Stimulated activated CD4-positive, alpha-beta T cell treated with anti-CD3 and anti-CD28 coated beads, Interleukin-4, amount 100 ng/mL, for 1 hour (primary cell): ENCODE measurements at regions not wholly inside any gene's neighbourhood (a gene's known extent, or its start where the extent isn't known, plus 50 kb on each side); places are given as distances from the start of the nearest gene placed in this dataset.
"Not testable (repeated sequence)": the region's sequence is repeated elsewhere in the genome, so short reads cannot be mapped to it uniquely, and the experiment has no call there.

Source experiments
- DNase-seq: peaks from one replicate; pipeline ENCODE4 v3.0.0-alpha.2; 2020

DNA sequence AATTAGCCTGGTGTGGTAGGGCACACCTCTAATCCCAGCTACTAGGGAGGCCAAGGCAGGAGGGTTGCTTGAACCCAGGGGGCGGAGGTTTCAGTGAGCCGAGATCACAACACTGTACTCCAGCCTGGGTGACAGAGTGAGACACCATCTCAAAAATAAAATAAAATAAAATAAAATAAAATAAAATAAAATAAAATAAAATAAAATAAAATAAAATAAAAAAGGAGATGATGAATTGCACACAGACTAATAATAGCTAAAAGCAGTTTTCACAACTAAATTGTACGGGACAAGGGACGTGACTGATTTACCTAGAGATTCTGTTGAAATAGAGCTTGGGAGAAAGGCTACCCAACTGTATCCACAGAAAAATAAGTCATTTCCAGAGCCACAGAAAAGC is 1471.3 kb downstream of the CDH11 start:
- DNase-seq: no peak

DNA sequence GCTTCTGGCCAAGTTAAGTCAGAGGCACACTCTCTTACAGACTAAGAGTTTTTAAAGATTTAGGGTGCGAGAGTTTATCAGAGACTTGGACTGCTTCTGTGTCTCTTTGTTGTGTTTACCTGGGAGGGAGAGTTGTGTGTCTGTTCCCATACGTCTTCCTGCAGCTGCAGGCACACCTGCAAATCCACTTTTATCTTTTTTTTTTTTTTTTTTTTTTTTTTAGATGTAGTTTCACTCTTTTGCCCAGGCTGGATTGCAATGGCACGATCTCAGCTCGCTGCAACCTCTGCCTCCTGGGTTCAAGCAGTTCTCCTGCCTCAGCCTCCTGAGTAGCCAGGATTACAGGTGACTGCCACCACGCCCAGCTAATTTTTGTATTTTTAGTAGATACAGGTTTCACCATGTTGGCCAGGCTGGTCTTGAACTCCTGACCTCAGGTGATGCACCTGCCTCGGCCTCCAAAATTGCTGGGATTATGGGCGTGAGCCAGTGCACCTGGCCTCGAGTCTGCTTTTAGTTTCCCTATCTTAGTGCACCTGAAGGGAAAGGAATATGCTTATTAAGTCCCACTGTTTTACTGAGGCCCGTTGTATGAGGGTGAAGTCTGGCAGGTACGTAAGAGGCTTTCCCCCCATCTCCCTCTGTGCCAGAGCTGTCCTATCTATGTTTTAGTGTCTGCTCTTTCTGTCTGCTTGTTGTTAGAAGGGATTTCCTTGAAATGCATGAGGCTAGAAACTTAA is 1488.0 kb downstream of the CDH11 start:
- not testable (repeated sequence) for DNase-seq

DNA sequence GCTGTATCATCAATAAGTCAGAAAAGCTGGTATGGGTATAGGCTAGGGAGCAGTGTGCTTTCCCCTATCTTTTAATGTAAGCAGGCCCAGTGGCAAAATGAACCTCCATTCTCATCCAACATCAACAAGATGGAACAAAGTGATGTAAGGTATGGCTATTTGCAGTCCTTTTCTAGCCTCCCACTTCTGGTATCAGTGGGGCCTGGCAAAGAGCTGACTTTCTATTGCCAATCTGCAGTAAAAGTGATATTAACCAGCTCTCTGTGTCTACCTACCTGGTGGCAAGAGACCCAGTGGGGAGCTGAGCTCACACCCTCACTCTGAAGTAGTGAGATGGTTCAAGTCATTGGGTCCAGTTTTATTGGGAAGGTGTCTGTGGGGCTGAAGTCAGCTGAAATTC is 1492.6 kb downstream of the CDH11 start:
- no peak for DNase-seq

DNA sequence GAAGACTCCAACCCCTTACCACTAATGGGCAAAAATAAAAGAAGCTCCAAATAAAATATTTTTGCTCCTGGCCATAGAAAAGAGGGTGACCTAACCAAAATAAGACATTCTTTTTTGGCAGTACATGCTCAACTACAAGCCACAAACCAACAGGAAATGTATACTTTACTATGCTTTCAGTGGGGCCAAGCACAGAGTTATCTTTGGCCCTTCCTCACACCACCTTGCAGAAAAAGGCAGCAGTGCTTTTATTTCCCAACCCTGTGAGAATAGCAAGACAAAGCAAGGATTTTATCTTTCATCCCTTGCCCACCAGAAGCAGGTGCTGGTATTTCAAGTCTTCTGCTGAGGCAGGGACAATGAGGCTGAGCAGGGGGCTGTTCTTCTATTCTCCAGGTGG is 1493.1 kb downstream of the CDH11 start:
- no peak for DNase-seq

DNA sequence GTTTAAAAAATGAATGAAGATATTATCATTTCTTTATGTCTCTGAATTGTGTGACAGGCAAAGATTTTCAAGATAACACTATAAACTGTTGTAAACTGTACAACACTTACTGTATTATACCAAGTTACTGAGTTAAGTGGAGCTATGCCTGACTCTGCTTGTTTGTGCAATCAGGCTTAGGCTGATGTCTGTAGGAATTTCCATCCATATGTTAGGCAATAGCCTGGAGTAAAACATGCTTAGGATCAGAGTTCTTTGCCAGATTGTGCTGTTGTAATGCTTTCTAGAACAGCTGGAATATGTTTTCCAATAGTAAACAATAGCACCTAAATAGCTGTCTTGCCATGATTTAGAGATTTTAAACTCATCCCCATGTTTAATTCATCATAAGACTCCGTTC is 1496.7 kb downstream of the CDH11 start:
- no peak for DNase-seq

DNA sequence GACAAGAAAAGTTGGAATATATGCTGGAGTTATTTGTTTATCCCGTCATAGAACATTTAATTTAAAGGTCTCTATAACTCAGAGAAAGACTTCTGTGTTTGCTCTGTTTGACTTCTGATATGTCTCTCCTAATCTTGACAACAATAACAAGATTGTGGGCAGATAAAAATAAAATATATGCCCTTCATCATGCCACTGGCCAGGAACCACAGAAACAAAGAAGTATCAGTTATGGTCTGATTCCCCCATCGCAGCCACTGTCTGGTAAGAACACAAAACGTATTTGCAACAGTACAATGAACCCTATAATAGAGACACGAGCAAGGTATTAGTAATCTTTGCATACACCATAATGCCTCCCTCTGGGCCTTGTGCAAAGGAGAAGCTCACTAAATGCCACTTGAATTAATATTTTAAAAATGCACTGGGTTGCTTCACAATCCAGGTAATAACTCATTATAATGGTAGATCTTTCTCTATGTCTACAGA is 1498.3 kb downstream of the CDH11 start:
- DNase-seq: no peak

DNA sequence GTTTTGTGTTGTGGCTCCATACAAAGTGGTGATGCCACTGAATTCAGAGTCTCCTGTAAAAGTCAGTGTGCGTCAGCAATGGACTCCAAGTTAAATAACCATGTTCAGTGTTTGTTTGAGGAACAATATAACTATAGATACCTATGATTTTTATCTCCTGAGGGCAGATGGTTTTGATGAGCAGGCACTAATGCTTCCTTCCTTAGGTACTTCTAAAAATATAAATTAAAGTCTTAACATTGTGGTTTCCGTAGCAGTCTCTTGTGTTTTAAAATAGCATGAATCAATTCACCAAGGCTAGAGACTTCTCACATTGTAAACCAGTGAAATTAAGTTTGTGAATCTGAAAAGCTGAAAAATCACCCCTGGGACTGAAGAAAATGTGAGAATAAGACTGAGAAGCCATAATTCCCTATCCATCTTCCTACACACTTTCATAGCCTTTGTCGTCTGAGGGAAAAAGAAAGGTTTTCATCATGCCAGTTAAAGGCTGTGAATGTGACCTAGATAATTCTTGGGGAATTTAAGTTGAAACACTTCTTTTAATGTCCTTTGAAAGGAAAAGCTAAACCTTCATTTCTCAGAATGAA is 1502.9 kb downstream of the CDH11 start:
- DNase-seq: no peak

DNA sequence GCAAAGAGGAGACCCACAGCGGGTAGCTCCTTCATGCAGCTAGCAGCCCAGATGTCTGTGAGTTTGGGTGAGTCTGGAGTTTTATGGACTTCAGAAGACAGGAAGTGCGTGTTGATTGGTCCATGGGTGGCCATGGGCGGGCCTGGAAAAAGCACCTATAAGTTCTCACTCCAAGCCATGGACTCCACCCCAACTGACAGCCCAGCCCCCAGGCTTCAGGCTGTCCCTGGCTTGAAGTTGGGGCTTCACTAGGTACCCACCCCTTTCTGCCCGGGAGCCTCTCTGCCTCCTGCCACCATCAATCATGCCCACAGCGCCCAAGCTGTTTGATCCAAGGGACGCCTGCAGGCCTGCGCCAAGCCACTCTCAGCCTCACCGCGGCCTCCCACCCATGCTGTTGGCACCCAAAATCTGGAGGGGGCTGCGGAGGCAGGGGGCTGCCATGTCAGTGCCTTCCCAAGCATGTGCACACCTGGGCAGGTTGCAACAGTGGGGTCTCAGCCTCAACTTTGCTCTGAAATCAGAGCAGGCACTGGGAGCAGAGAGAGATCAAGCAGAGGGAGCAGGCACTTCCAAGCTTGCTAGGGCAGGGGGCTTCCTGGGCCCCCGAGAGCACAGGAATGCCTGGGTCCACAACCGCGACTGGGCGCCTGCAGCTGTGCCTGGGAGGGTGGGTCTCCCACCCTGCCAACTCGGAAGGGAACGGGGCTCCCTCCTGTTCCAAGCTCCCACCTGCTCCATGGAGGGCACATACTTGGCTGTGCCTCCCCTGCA is 1503.7 kb downstream of the CDH11 start:
- DNase-seq: no peak

DNA sequence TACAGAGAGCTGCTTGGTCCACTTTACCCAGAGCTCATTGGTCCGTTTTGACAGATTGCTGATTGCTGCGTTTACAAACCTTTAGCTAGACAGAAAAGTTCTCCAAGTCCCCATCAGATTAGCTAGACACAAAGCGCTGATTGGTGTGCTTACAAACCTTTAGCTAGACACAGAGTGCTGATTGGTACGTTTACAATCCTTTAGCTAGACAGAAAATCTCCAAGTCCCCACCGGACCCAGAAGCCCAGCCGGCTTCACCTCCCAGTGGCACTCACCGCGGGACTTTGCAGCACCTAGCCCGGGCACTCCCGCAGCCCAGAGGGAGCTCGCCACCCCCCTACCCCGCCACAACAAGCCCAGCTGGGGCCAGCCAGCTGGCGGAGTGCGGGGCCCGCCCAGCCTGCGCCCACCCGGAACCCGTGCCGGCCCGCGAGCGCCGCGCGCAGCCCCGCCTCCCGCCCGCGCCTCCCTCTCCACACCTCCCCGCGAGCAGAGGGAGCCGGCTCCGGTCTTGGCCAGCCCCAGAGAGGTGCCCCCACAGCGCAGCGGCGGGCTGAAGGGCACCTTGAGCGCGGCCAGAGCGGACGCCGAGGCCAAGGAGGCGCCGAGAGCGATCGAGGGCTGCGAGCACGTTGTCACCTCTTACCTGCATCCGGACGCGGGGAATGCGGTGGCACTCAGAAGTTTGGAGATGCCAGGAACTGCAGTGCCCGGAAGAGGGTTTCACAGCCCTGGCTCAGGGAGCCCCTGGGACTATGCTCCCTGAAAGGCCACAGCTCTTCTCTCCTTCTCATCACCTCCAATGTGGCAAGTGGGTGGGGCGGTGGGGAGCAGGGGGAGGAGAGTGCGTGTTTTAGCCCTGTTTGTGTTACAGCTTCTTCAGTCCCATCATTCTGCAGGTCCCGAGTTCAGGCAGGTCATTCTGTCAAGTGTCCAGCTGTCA is 1504.5 kb downstream of the CDH11 start:
- DNase-seq: no peak

DNA sequence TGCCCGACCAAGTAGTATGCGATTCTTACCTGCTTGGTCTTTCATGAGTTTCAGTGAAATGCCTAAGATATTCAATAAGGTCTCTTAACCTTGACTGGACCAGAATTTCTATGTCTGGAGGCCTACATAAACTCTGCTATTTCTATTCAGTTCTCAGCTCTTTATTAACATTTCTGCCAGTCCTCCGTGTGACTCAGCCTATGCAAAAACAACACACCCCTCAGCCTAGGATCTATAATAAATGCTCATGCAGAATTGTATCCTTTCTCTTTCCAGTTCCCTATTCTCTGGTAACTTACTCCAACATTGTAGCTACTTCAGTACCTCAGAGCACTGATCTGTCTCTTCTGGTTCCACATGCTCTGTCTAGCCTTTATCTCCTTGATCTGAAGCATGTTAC is 1507.4 kb downstream of the CDH11 start:
- no peak for DNase-seq

DNA sequence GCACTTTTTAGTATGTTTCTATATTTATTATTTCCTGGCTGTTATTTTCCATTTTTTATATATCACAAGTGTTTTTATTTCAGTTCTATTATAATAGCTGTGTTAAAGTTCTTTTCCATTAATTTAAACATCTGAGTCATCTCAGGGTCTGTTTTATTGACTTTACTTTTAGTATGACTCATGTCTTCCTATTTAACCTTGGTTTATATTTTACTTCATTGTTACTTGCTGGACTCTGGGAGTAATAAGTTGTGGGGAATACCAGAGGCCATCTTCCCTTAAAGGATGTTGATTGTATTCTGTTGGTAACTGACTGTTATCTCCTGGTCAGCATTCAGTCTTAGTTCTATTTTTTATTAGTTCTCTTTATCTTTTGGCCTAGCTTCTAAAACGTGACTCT is 1508.2 kb downstream of the CDH11 start:
- no peak for DNase-seq

DNA sequence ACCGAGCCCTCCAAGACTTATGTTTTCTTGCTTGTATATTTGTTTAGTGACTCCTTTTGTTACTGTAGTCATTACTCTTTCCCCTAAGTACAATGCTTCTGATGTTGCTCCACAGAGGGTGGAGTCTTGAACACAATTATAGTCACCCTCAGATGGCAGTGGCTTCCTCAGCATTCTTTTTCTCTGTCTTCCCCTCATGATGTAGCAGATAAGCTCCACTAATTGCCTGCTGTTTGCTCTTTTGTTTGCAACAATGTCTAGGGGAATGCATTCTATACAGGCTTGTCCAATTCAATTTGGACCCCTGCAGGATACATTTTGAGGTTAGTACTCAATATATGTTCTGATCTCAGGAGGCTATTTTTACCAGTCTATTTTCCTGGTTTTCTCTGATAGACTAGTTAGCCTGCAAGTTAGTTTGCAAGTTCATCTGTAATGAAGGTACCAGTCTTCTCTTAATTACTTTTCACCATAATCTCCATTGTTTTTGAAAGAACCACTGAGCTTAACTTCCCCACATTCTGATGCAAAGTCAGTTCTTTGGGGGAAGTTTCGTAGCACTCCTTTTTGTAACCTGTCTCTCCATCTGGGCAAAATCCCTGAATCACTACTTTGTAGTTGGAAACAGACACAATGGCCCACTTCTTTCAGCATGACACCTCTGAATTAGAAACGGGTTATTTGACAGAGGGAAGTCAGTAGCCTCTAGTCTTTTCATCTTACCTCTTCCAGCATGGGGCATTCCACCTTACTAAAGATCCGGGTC is 1509.2 kb downstream of the CDH11 start:
- no peak for DNase-seq

DNA sequence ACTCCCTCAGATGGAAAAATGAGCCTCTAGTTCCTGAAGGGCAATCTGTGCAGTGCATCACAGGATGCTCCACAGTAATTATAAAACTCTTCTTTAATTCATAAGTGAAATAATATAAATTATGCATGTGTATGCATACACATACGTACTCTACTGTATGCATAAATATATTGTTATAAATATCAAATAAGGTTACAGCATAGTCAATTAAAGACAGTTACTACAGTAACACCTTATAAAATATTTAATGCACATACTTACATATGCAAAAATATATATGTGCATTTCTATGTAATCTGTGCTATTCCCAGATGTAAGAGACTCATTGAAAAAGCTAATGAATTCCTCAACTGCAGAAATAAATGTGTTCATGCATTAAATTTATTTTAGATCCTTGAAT is 1515.1 kb downstream of the CDH11 start:
- DNase-seq: no peak

DNA sequence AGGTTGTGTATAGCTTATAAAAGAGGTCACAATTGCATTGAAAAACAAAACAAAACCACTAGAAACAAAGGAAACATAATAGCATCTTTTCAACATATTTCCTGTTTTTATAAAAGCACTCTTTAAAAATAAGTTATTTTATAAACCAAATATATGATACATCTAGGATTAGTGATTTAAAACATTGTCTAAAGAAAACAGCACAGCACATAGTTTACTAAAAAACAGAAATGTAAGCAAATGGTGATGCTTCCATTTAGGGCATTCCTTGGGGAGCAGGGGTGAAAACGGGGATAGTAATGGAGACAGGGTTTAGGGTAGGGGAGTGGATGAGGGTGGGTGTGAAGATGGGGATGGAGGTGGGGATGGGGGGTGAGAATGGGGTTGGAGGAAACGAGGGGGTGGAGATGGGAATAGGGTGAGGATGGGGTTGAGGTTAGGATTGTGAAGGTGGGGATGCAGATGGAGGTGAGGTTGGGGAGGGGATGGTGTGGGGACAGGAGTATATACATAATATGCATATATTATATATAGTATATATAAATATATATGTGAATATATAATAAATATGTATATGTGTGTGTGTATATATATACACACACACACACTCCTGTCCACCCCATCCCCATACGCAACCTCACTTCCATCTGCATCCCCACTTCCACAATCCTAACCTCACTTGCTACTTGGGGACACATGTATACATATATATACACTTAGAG is 1519.5 kb downstream of the CDH11 start:
- no peak for DNase-seq

DNA sequence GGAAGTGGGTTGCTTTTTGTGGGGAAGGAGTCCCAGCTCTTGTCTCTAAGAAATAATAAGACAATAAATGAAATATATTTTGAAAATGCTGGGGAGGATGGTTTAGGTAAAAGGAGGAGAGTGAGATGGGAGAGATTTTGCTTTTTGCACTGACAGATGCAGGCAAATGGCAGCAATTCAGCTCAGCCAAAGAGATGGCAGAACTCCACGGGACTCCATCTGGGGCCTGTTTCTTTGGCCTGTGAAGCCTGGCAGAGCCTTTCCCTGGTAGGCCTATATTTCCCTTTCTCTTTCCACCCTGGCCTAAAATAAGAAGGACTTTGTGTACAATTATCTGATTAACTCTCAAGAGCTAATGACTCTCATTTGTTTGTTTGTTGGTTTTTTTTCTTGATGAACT is 1525.1 kb downstream of the CDH11 start:
- no peak for DNase-seq

DNA sequence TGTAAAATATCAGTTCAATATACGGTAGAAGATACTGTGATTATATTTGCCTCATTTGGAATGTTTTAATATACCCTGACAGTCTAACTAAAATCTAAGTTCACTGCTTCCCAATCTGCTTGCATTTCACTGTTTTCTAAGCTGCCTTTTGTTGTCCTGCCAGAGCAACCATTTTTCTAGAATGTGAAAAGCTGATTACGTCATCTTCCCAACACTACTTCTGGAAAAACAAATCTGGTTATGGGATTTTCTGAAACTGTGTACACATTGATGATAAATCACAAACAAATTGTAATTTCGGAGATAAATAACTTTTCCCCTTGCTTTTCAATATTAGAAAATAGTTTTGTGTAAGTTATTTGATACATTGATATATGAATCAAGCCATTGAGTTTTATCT is 1529.0 kb downstream of the CDH11 start:
- no peak for DNase-seq

DNA sequence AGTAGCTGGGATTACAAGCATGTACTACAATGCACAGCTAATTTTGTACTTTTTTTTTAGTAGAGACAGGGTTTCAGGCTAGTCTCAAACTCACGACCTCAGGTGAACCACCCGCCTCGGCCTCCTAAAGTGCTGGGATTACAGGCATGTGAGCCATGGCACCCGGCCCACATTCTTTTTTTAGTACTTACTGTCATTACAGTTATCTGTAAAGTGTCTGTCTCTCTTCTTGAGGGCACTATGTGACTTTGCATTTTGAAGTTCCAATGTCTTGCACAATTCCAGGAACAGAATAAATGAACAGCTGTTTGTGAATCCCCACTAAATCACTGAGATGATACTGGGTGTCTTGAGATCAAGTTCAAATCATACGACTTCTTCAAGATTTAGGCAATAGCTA is 1540.3 kb downstream of the CDH11 start:
- DNase-seq: no peak

DNA sequence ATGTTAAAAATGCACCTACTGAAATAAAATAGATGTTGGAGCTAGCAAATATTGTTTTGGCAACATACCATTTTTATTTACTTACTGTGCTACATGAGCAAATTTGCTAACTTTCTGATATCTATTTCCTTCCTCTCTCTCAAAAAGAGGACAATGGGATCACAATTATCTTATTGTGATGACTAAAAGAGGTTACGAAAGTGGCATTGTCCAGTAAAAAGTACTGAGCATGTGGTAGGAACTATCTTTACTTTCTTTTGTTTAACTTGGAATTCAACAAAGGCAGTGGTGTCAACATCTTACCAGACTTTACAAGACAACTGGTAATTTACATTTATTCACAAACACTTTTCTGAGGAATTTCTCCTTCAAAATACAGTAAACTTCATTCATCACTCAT is 1542.6 kb upstream of the CDH8 start:
- no peak for DNase-seq

DNA sequence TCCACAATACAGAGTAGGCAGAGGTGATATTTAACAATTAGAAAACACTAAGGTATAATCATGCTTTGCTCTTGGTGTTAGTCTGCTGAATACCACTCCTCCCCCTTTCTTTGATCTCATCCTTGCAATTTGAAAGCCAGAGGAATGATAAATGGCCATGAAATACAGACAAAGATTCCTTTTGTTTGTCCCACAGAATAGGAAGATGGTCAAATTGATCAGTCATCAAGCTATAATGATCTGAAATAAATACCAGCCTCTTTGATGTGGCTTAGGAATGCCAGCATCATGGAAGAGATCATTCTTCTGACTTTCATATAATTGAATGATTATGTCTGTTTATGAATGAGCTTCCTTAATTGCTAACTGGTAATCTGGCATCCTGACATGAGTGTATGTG is 1541.7 kb upstream of the CDH8 start:
- DNase-seq: no peak

DNA sequence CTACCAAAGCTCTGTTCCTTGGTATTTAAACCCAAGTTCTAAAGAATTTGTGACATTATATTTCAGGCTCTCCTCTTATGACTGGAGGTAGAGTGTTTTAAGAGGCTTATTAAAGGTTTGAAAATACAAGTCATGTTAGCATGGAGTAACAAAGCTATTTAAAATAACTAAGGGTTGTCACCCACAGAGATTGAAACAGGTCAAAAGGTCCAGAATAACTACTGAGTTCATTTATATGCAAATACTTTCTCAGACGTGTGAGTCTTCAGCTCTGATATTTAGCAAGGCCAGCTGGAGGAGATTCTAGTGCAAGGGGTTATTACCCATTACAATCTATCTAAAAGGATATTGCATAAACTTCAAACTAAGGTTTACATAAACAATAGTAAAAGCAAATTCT is 1538.8 kb upstream of the CDH8 start:
- no peak for DNase-seq

DNA sequence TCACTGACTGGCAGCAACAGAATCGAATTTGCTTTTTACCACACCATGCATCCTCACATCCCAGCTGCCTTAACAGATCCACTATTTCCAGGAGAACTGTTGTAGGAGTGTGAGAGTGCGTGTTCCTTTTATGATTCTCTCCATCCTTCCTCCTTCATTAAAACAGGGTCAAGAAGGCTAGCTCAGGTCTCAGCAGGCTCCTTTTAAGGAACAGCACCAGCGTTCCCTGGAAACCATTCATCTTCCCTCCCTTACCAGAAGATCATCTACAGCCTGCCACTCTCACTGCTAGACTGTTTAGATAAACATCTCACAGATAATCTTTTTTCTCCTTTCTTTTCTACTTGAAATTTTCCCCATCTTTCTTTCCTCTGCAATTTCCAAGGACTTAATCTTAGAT is 1531.9 kb upstream of the CDH8 start:
- DNase-seq: no peak
